B cell (primary cell): ENCODE measurements at regions not wholly inside any gene's neighbourhood (a gene's known extent, or its start where the extent isn't known, plus 50 kb on each side); places are given as distances from the start of the nearest gene placed in this dataset.
"Not testable (repeated sequence)": the region's sequence is repeated elsewhere in the genome, so short reads cannot be mapped to it uniquely, and the experiment has no call there.

Experiments
- ATAC-seq: fragments of 200-7000 bp; cut with Tn5 transposase; one replicate; pipeline ENCODE4 v1.10.0; 2021; ENCODE audit warnings: low read depth, mild to moderate bottlenecking, moderate number of reproducible peaks, moderate library complexity
- CTCF ChIA-PET: fragments of 350-600 bp; sonication (Branson Sonifier 250); formaldehyde crosslinking; loops from one replicate; lab custom pipeline; 2021; ENCODE audit warnings: antibody characterized with exemption, inconsistent platforms; lab: Charles Lee
- POLR2A ChIA-PET: fragments of 350-600 bp; sonication (Branson Sonifier 250); formaldehyde crosslinking; loops from one replicate; lab custom pipeline; 2021; ENCODE audit warnings: antibody characterized with exemption; lab: Charles Lee
- DNase-seq: peaks from one replicate; pipeline ENCODE4 v3.0.0; 2013
- H2AFZ ChIP-seq: 2 replicates; pipeline ENCODE4 v1.6.1; 2012; ENCODE audit warnings: mild to moderate bottlenecking, low read depth, low read length; ENCODE audit not compliant: insufficient read depth, poor library complexity, severe bottlenecking
- H3K27ac ChIP-seq, 2 donors: 1 replicate in 1 of 2; 2 replicates in 1 of 2; pipeline ENCODE4 v1.5.1; 2012 to 2013; ENCODE audit warnings: low read length in 2 of 2, mild to moderate bottlenecking in 2 of 2, moderate library complexity in 1 of 2
- H3K27me3 ChIP-seq, 4 experiments: fragments of 200-600 bp in 1 of 4; sonication (generic) in 1 of 4; replicated peaks in 1 of 4; 1 replicate in 2 of 4; 2 replicates in 2 of 4; pipeline versions ENCODE4 v1.6.1 to v1.7.0; 2013 to 2016; ENCODE audit warnings: low read length in 3 of 4, mild to moderate bottlenecking in 2 of 4, mixed read lengths in 1 of 4, moderate library complexity in 1 of 4; ENCODE audit not compliant: insufficient read depth in 4 of 4, control insufficient read depth in 3 of 4; ENCODE audit errors: control extremely low read depth in 1 of 4
- H3K36me3 ChIP-seq, 2 experiments: replicated peaks in 1 of 2; 1 replicate in 1 of 2; 2 replicates in 1 of 2; pipeline versions ENCODE4 v1.6.1 to v1.7.1; 2013; ENCODE audit warnings: low read length in 1 of 2; ENCODE audit not compliant: insufficient read depth in 2 of 2, control insufficient read depth in 1 of 2; ENCODE audit errors: control extremely low read depth in 1 of 2, extremely low read depth in 1 of 2
- H3K4me1 ChIP-seq, 2 donors: fragments of 200-600 bp in 1 of 2; sonication (generic) in 1 of 2; 1 replicate in 1 of 2; 2 replicates in 1 of 2; pipeline versions ENCODE4 v1.5.1 to v1.6.1; 2013 to 2017; ENCODE audit warnings: low read length in 2 of 2; ENCODE audit not compliant: control insufficient read depth in 2 of 2, insufficient read depth in 2 of 2
- H3K4me2 ChIP-seq: replicated peaks from 2 replicates; pipeline ENCODE3; 2012; ENCODE audit warnings: mild to moderate bottlenecking, low read depth, low read length; ENCODE audit not compliant: poor library complexity, severe bottlenecking
- H3K4me3 ChIP-seq, 5 experiments: fragments of 200-600 bp in 1 of 5; sonication (generic) in 1 of 5; 1 replicate in 3 of 5; 2 replicates in 2 of 5; pipeline versions ENCODE4 v1.5.1 to v1.7.0; 2011 to 2016; ENCODE audit warnings: low read length in 4 of 5, mild to moderate bottlenecking in 4 of 5, low read depth in 2 of 5, control low read depth in 1 of 5, moderate library complexity in 1 of 5; ENCODE audit not compliant: insufficient read depth in 1 of 5; ENCODE audit errors: control extremely low read depth in 1 of 5, extremely low read depth in 1 of 5
- H3K79me2 ChIP-seq: fragments of 200-600 bp; sonication (generic); one replicate; pipeline ENCODE4 v1.6.0; 2016; ENCODE audit warnings: low read length; ENCODE audit not compliant: control insufficient read depth, insufficient read depth
- H3K9ac ChIP-seq: fragments of 200-600 bp; sonication (generic); 2 replicates; pipeline ENCODE4 v1.6.1; 2017; ENCODE audit warnings: mild to moderate bottlenecking, low read length, moderate library complexity
- H3K9me3 ChIP-seq, 3 donors: one replicate each; pipeline versions ENCODE4 v1.6.1 to v1.7.1; 2013; ENCODE audit warnings: low read length in 2 of 3; ENCODE audit not compliant: control insufficient read depth in 2 of 3, insufficient read depth in 1 of 3; ENCODE audit errors: control extremely low read depth in 1 of 3
- H4K20me1 ChIP-seq: 2 replicates; pipeline ENCODE4 v1.6.0; 2012; ENCODE audit warnings: mild to moderate bottlenecking, low read length; ENCODE audit not compliant: insufficient read depth, control insufficient read depth, poor library complexity, severe bottlenecking
- H3K27ac Mint-ChIP-seq: one replicate; pipeline ENCODE4 v1.8.0; 2021; ENCODE audit warnings: mixed read lengths
- H3K27me3 Mint-ChIP-seq: one replicate; pipeline ENCODE4 v1.8.0; 2021; ENCODE audit warnings: mixed read lengths
- H3K4me1 Mint-ChIP-seq: one replicate; pipeline ENCODE4 v1.8.0; 2021; ENCODE audit warnings: mixed read lengths
- H3K4me3 Mint-ChIP-seq: one replicate; pipeline ENCODE4 v1.8.0; 2021; ENCODE audit warnings: mixed read lengths
- H3K9me3 Mint-ChIP-seq: one replicate; pipeline ENCODE4 v1.8.0; 2022; ENCODE audit warnings: mixed read lengths; ENCODE audit not compliant: insufficient read depth
- EZH2 ChIP-seq: IDR thresholded peaks from 2 replicates; pipeline ENCODE4 v1.6.1; 2012; ENCODE audit warnings: borderline replicate concordance, low read depth, mild to moderate bottlenecking, moderate library complexity, low read length; ENCODE audit not compliant: insufficient read depth, poor library complexity, severe bottlenecking
- WGBS: methylation state at CpG from one replicate; pipeline ENCODE4 v1.1.5; 2013; ENCODE audit warnings: missing lambda C conversion rate; ENCODE audit not compliant: insufficient coverage; 5-methylcytosine and 5-hydroxymethylcytosine counted together
- intact Hi-C: fragments of 100-400 bp; cut with micrococcal nuclease; formaldehyde crosslinking; loops from one replicate; pipeline ENCODE4 v1.10.0; 2022
- TF ChIP-seq, protein P1 (sequence below): fragments of 200-600 bp; IDR thresholded peaks from one replicate; pipeline ENCODE4 v1.8.0; 2022; ENCODE audit warnings: antibody characterized with exemption, mild to moderate bottlenecking

- peaks cover 0 to 6% (median 2%) of the 10 kb centered on the region in 4 experiments for H3K27me3 ChIP-seq
- no peaks in the 10 kb centered on the region for H3K79me2 ChIP-seq
- no peak overlapping the region for H2AFZ ChIP-seq
- no peak overlapping the region for H3K9ac ChIP-seq
- Mint-ChIP-seq H3K4me3 (no peak overlapping the region), H3K9me3 (peaks cover 3% of the 10 kb centered on the region), H3K4me1 (no peaks in the 10 kb centered on the region), H3K27me3 (peaks cover 24% of the 10 kb centered on the region), H3K27ac (no peak overlapping the region)
- no peak for ATAC-seq
- H3K4me2 ChIP-seq = no peak overlapping the region
- no peaks in the 10 kb centered on the region for H4K20me1 ChIP-seq
- no peaks in the 10 kb centered on the region for H3K36me3 ChIP-seq
- no peaks in the 10 kb centered on the region for H3K9me3 ChIP-seq
- ChIA-PET CTCF (interaction anchor here (2.6 kb wide), 1 partner anchor 9 kb away, joined by 9 read pairs; no protein-coding TSS in a partner anchor), POLR2A (no interaction called here)
- no peak for DNase-seq
- no peaks in the 10 kb centered on the region for H3K4me1 ChIP-seq
- intact Hi-C loops = no loop called here
- TF ChIP-seq, protein P1, sequence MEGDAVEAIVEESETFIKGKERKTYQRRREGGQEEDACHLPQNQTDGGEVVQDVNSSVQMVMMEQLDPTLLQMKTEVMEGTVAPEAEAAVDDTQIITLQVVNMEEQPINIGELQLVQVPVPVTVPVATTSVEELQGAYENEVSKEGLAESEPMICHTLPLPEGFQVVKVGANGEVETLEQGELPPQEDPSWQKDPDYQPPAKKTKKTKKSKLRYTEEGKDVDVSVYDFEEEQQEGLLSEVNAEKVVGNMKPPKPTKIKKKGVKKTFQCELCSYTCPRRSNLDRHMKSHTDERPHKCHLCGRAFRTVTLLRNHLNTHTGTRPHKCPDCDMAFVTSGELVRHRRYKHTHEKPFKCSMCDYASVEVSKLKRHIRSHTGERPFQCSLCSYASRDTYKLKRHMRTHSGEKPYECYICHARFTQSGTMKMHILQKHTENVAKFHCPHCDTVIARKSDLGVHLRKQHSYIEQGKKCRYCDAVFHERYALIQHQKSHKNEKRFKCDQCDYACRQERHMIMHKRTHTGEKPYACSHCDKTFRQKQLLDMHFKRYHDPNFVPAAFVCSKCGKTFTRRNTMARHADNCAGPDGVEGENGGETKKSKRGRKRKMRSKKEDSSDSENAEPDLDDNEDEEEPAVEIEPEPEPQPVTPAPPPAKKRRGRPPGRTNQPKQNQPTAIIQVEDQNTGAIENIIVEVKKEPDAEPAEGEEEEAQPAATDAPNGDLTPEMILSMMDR = no peak
- TF ChIP-seq EZH2 = no peak
- 67% methylated on average over 6 of the region's 6 CpGs for WGBS
- H3K4me3 ChIP-seq = no peak overlapping the region
- no peak overlapping the region for H3K27ac ChIP-seq
Measured at GRCh38 chr11:79503028-79503427, 62.2 kb upstream of the TENM4 start.

- intact Hi-C loops = no loop called here
- no peaks in the 10 kb centered on the region for H3K27me3 ChIP-seq
Measured at GRCh38 chr11:79501707-79502106, 60.9 kb upstream of the TENM4 start.

GRCh38 chr11:79499929-79500328, 59.1 kb upstream of the TENM4 start:
- H3K4me3 ChIP-seq, H3K36me3 ChIP-seq, H3K9me3 Mint-ChIP-seq, intact Hi-C loops, H3K9me3 ChIP-seq, H4K20me1 ChIP-seq, DNase-seq, H3K27ac Mint-ChIP-seq, H3K4me1 ChIP-seq, H3K9ac ChIP-seq, CTCF ChIA-PET, H3K4me2 ChIP-seq, H3K79me2 ChIP-seq, H3K27me3 ChIP-seq, H3K4me1 Mint-ChIP-seq, POLR2A ChIA-PET, H3K27ac ChIP-seq, ATAC-seq, H2AFZ ChIP-seq, H3K4me3 Mint-ChIP-seq: not testable (repeated sequence)
- H3K27me3 Mint-ChIP-seq = peaks cover 15% of the 10 kb centered on the region
- 96% methylated on average over 25 of the region's 30 CpGs for WGBS

More at GRCh38 chr11:79501707-79502106, 60.9 kb upstream of the TENM4 start:
- no peaks in the 10 kb centered on the region for H3K4me1 Mint-ChIP-seq
- Histone ChIP-seq H3K9me3 (peaks cover 0 to 4% (median 0%) of the 10 kb centered on the region in 3 donors), H4K20me1 (no peaks in the 10 kb centered on the region), H3K9ac (no peak overlapping the region), H3K4me2 (no peak overlapping the region), H3K79me2 (no peaks in the 10 kb centered on the region), H2AFZ (no peak overlapping the region), H3K36me3 (no peaks in the 10 kb centered on the region), H3K4me1 (no peaks in the 10 kb centered on the region), H3K27ac (no peak overlapping the region), H3K4me3 (no peak overlapping the region)
- peaks cover 13% of the 10 kb centered on the region for H3K27me3 Mint-ChIP-seq
- DNase-seq (no peak), ATAC-seq (no peak)
- ChIA-PET CTCF (no interaction called here), POLR2A (no interaction called here)
- no peak overlapping the region for H3K4me3 Mint-ChIP-seq
- 50% methylated on average over 2 of the region's 4 CpGs for WGBS
- TF ChIP-seq EZH2 = no peak
- TF ChIP-seq, protein P1 = no peak
- H3K9me3 Mint-ChIP-seq = peaks cover 3% of the 10 kb centered on the region
- H3K27ac Mint-ChIP-seq = no peak overlapping the region
